ENCODE measurements at regions not wholly inside any gene's neighbourhood (a gene's known extent, or its start where the extent isn't known, plus 50 kb on each side); places are given as distances from the start of the nearest gene placed in this dataset.

DNA sequence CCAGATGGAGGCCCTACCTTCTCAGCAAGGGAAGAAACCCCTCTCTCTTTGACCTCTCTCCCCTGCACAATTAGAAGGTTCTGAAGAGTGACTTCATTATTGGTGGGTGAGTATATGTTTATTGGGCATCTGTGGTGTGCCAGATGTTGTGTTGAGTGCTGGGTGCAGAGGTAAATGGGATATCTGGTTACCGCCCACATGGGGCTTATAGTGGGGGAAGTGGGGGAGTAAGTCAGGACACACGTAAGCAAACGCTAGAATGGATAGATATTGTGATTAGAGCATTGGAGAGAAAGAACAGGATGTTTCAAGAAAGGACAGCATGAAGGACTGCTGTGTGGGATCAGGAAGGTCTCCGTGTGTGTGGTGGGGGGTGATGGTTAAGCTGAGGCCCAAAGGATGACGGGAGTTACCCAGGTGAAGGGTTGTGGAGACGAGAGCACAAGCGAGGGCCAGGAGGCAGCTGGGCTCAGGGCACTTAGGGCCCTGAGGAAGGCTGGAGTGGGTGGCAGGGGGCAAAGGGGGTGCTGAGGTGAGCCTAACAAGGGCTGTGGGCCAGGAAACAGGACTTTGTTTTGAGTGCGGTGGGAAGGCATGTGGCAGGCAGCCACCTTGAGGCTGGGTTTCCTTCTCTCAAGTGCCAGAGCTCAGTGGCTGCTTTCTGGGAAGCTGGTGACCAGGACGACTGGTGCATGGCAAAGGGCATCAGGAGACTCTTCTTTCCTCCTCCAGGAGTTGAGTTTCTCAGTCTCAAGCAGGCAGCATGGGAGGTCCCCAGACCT, 299.9 kb downstream of the RPS24 start:
- Histone ChIP-seq H3K79me2 (ENCODE audit: insufficient read depth, low read length) (no peaks in the 10 kb centered on the region), H3K4me3 (ENCODE audit: low read depth, low read length, poor library complexity, severe bottlenecking) (no peak overlapping the region), H3K36me3 (ENCODE audit: insufficient read depth, low read length) (no peaks in the 10 kb centered on the region), H4K20me1 (ENCODE audit: insufficient read depth, low read length) (no peaks in the 10 kb centered on the region), H3K9me2 (ENCODE audit: low read depth, low read length) (no peaks in the 10 kb centered on the region), H3K4me2 (ENCODE audit: low read length) (no peak overlapping the region), H3K9me3 (ENCODE audit: low read length) (no peaks in the 10 kb centered on the region), H3K9ac (ENCODE audit: low read length) (no peak overlapping the region), H3K4me1 (ENCODE audit: insufficient read depth, low read length, severe bottlenecking) (no peaks in the 10 kb centered on the region), H2AFZ (ENCODE audit: low read length) (no peak overlapping the region), H3K27me3 (ENCODE audit: insufficient read depth, low read length) (peaks cover 3% of the 10 kb centered on the region; the same call in 1 of the 2 replicates), H3F3A (ENCODE audit: insufficient read depth, low read length) (no peaks in the 10 kb centered on the region), H3K27ac (ENCODE audit: low read depth, low read length, poor library complexity, severe bottlenecking) (no peak overlapping the region)
- TF ChIP-seq, protein P1, sequence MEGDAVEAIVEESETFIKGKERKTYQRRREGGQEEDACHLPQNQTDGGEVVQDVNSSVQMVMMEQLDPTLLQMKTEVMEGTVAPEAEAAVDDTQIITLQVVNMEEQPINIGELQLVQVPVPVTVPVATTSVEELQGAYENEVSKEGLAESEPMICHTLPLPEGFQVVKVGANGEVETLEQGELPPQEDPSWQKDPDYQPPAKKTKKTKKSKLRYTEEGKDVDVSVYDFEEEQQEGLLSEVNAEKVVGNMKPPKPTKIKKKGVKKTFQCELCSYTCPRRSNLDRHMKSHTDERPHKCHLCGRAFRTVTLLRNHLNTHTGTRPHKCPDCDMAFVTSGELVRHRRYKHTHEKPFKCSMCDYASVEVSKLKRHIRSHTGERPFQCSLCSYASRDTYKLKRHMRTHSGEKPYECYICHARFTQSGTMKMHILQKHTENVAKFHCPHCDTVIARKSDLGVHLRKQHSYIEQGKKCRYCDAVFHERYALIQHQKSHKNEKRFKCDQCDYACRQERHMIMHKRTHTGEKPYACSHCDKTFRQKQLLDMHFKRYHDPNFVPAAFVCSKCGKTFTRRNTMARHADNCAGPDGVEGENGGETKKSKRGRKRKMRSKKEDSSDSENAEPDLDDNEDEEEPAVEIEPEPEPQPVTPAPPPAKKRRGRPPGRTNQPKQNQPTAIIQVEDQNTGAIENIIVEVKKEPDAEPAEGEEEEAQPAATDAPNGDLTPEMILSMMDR (IDR thresholded peaks at IDR 0.05; ENCODE audit: low read length) = no peak
- TF ChIP-seq EZH2 (IDR thresholded peaks at IDR 0.05; ENCODE audit: borderline replicate concordance, low read length) = no peak

DNA sequence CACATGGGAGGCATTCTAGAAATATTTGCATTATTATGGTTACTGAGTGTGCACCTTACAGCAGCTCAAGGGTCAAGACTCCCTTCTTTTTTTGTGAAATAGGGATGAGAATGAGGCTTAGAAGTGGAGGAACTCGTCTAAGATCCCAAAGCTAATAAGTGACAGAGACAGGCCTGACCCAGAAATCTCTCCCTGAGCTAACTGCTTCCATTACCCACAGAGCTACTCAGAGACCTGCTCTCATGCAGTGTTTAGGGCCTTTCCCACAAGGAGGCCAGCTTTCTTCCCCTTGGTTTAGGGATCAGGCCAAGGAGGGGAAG, 301.7 kb downstream of the RPS24 start:
- Histone ChIP-seq H3F3A (ENCODE audit: insufficient read depth, low read length) (no peaks in the 10 kb centered on the region), H3K9me3 (ENCODE audit: low read length) (no peaks in the 10 kb centered on the region), H4K20me1 (ENCODE audit: insufficient read depth, low read length) (no peaks in the 10 kb centered on the region), H3K9ac (ENCODE audit: low read length) (no peak overlapping the region), H3K9me2 (ENCODE audit: low read depth, low read length) (no peaks in the 10 kb centered on the region), H3K4me1 (ENCODE audit: insufficient read depth, low read length, severe bottlenecking) (no peaks in the 10 kb centered on the region), H3K4me3 (ENCODE audit: low read depth, low read length, poor library complexity, severe bottlenecking) (no peak overlapping the region), H3K4me2 (ENCODE audit: low read length) (no peak overlapping the region), H2AFZ (ENCODE audit: low read length) (no peak overlapping the region), H3K27me3 (ENCODE audit: insufficient read depth, low read length) (peaks cover 3% of the 10 kb centered on the region; the same call in 1 of the 2 replicates), H3K27ac (ENCODE audit: low read depth, low read length, poor library complexity, severe bottlenecking) (no peak overlapping the region), H3K79me2 (ENCODE audit: insufficient read depth, low read length) (no peaks in the 10 kb centered on the region), H3K36me3 (ENCODE audit: insufficient read depth, low read length) (no peaks in the 10 kb centered on the region)
- TF ChIP-seq EZH2 (IDR thresholded peaks at IDR 0.05; ENCODE audit: borderline replicate concordance, low read length) = no peak
- TF ChIP-seq, protein P1 (IDR thresholded peaks at IDR 0.05; ENCODE audit: low read length) = no peak

DNA sequence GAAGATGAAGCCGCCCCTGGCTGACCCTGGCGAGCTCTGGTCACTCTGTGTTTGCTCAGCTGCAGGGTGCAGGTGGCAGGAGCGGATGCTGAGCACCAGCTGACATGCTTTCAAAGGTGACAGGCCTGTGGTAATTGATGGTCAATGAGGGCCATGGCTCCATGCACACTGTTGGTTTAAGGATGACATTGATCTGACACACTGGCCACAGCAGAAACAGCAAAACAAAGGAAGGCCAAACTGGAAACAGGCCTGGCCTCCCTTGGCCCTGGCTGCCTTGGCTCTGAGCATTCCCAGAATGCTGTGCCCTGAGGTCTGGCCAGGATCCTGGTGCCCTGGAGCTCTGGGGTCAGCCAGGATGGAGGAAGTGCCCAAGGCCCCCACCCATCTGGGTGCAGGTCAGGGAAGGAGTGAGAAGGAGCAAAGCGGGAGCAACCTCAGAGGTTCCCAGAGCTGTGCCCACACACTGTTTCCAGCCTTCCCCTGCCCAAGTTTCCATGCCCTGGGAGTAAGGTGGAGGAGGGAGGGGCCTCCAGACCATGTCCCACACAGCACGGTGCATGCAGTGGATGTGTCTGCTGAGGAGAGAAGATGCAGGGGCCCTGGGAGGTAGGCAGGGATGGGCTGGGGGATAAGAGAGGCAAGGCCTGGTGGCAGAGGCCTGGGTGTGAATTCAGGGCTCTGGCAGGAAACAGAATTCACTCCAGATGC, 302.2 kb downstream of the RPS24 start:
- Histone ChIP-seq H3K9me3 (ENCODE audit: low read length) (no peaks in the 10 kb centered on the region), H3K27me3 (ENCODE audit: insufficient read depth, low read length) (peaks cover 3% of the 10 kb centered on the region; the same call in 1 of the 2 replicates), H3F3A (ENCODE audit: insufficient read depth, low read length) (no peaks in the 10 kb centered on the region), H3K4me2 (ENCODE audit: low read length) (no peak overlapping the region), H3K36me3 (ENCODE audit: insufficient read depth, low read length) (no peaks in the 10 kb centered on the region), H3K9me2 (ENCODE audit: low read depth, low read length) (no peaks in the 10 kb centered on the region), H3K27ac (ENCODE audit: low read depth, low read length, poor library complexity, severe bottlenecking) (no peak overlapping the region), H3K79me2 (ENCODE audit: insufficient read depth, low read length) (no peaks in the 10 kb centered on the region), H2AFZ (ENCODE audit: low read length) (no peak overlapping the region), H3K9ac (ENCODE audit: low read length) (no peak overlapping the region), H3K4me1 (ENCODE audit: insufficient read depth, low read length, severe bottlenecking) (no peaks in the 10 kb centered on the region), H3K4me3 (ENCODE audit: low read depth, low read length, poor library complexity, severe bottlenecking) (no peak overlapping the region), H4K20me1 (ENCODE audit: insufficient read depth, low read length) (no peaks in the 10 kb centered on the region)
- TF ChIP-seq, protein P1 (IDR thresholded peaks at IDR 0.05; ENCODE audit: low read length) = no peak
- TF ChIP-seq EZH2 (IDR thresholded peaks at IDR 0.05; ENCODE audit: borderline replicate concordance, low read length) = no peak
